Left ventricle myocardium inferior (tissue), 1 donor: ENCODE measurements at regions not wholly inside any gene's neighbourhood (a gene's known extent, or its start where the extent isn't known, plus 50 kb on each side); places are given as distances from the start of the nearest gene placed in this dataset.

Experiments
- DNase-seq: peaks from one replicate; pipeline ENCODE4 v3.0.0-alpha.2; 2020
- H3K27ac ChIP-seq: fragments of 200-600 bp; replicated peaks from 2 replicates; pipeline ENCODE4 v1.8.0; 2021
- H3K27me3 ChIP-seq: fragments of 200-600 bp; 2 replicates; pipeline ENCODE4 v1.8.0; 2021; ENCODE audit warnings: low read depth
- H3K36me3 ChIP-seq: fragments of 200-600 bp; 2 replicates; pipeline ENCODE4 v1.8.0; 2021
- H3K4me1 ChIP-seq: fragments of 200-600 bp; 2 replicates; pipeline ENCODE4 v1.8.0; 2021
- H3K4me3 ChIP-seq: fragments of 200-600 bp; 2 replicates; pipeline ENCODE4 v1.8.0; 2021; ENCODE audit warnings: mild to moderate bottlenecking, moderate library complexity
- H3K9me3 ChIP-seq: fragments of 200-600 bp; replicated peaks from 2 replicates; pipeline ENCODE4 v1.8.0; 2021
- CTCF ChIP-seq: fragments of 200-600 bp; IDR thresholded peaks from 2 replicates; pipeline ENCODE4 v1.8.0; 2021; ENCODE audit warnings: antibody characterized with exemption, mild to moderate bottlenecking, borderline replicate concordance
- intact Hi-C: fragments of 100-400 bp; cut with micrococcal nuclease; formaldehyde crosslinking; loops from one replicate; pipeline ENCODE4 v1.11.0; 2022
- donor health status: DM: no; HTN: yes; CAD: no; lungs with severe emphysema.

GRCh38 chr9:19840953-19841352, 52.1 kb upstream of the SLC24A2 start:
- Histone ChIP-seq H3K27ac (no peak overlapping the region), H3K27me3 (no peaks in the 10 kb centered on the region), H3K36me3 (no peaks in the 10 kb centered on the region), H3K9me3 (no peaks in the 10 kb centered on the region), H3K4me1 (no peaks in the 10 kb centered on the region), H3K4me3 (no peak overlapping the region)
- intact Hi-C loops, result no loop called here
- no peak for DNase-seq
- no peak for TF ChIP-seq CTCF
